ENCODE measurements at regions not wholly inside any gene's neighbourhood (a gene's known extent, or its start where the extent isn't known, plus 50 kb on each side); places are given as distances from the start of the nearest gene placed in this dataset.

GRCh38 chr5:6225121-6225607 lies 153.2 kb downstream of the MED10 start:
- TF ChIP-seq TAF1 (IDR thresholded peaks at IDR 0.05; ENCODE audit: low read depth), result no peak
- TF ChIP-seq CREB1 (IDR thresholded peaks at IDR 0.05; ENCODE audit: low read depth), result no peak
- TF ChIP-seq EP300 (IDR thresholded peaks at IDR 0.05; ENCODE audit: borderline replicate concordance), result no peak
- no peak for TF ChIP-seq EGR1 (IDR thresholded peaks at IDR 0.05)
- TF ChIP-seq RAD21 (IDR thresholded peaks at IDR 0.05; ENCODE audit: low read depth), result no peak
- no peak for TF ChIP-seq TCF12 (IDR thresholded peaks at IDR 0.05; ENCODE audit: low read depth)
- TF ChIP-seq MAX (IDR thresholded peaks at IDR 0.05), result no peak
- no peak for TF ChIP-seq CEBPB (IDR thresholded peaks at IDR 0.05)
- no peak for TF ChIP-seq TEAD4 (IDR thresholded peaks at IDR 0.05)
- TF ChIP-seq REST (IDR thresholded peaks at IDR 0.05; ENCODE audit: low read depth), result no peak
- TF ChIP-seq ZBTB7A (IDR thresholded peaks at IDR 0.05; ENCODE audit: low read depth), result no peak
